ENCODE measurements at regions not wholly inside any gene's neighbourhood (a gene's known extent, or its start where the extent isn't known, plus 50 kb on each side); places are given as distances from the start of the nearest gene placed in this dataset.
"Not testable (repeated sequence)": the region's sequence is repeated elsewhere in the genome, so short reads cannot be mapped to it uniquely, and the experiment has no call there.

DNA sequence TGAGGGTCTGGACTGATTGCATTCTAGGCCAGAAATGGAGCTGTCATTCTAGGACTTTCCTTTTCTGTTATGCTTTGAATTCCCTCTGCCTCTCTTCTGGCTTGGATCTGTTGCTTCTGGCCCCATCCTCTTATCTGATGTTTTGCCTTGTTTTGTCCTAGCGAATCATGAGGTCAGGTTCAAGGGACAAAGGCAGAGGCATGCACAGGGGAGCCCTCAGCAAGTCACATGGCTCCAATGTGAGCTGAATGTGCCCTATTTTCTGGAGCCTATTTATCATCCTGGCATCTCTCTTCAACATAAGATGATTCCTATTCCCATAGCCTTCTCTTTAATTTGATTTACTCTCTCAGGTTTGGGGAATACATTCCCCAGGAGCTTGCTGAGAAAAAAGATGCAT, 284.6 kb downstream of the SRGAP2C start:
- TF ChIP-seq, protein P1, sequence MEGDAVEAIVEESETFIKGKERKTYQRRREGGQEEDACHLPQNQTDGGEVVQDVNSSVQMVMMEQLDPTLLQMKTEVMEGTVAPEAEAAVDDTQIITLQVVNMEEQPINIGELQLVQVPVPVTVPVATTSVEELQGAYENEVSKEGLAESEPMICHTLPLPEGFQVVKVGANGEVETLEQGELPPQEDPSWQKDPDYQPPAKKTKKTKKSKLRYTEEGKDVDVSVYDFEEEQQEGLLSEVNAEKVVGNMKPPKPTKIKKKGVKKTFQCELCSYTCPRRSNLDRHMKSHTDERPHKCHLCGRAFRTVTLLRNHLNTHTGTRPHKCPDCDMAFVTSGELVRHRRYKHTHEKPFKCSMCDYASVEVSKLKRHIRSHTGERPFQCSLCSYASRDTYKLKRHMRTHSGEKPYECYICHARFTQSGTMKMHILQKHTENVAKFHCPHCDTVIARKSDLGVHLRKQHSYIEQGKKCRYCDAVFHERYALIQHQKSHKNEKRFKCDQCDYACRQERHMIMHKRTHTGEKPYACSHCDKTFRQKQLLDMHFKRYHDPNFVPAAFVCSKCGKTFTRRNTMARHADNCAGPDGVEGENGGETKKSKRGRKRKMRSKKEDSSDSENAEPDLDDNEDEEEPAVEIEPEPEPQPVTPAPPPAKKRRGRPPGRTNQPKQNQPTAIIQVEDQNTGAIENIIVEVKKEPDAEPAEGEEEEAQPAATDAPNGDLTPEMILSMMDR (IDR thresholded peaks at IDR 0.05; ENCODE audit: low read depth, low read length) = not testable (repeated sequence)
- not testable (repeated sequence) for TF ChIP-seq POLR2A (IDR thresholded peaks at IDR 0.05; ENCODE audit: extremely low read depth, insufficient read length)

All from NB4 (cell line).